C4-2B (cell line): ENCODE measurements at regions not wholly inside any gene's neighbourhood (a gene's known extent, or its start where the extent isn't known, plus 50 kb on each side); places are given as distances from the start of the nearest gene placed in this dataset.

ENCODE experiments used
- ZFX ChIP-seq: fragments of 450-650 bp; IDR thresholded peaks from 2 replicates; pipeline ENCODE4 v1.6.1; 2017
- TF ChIP-seq, protein P1 (sequence below): fragments of 450-650 bp; conservative IDR thresholded peaks from 2 replicates; pipeline ENCODE4 v1.5.1; 2017; ENCODE audit warnings: mild to moderate bottlenecking

DNA sequence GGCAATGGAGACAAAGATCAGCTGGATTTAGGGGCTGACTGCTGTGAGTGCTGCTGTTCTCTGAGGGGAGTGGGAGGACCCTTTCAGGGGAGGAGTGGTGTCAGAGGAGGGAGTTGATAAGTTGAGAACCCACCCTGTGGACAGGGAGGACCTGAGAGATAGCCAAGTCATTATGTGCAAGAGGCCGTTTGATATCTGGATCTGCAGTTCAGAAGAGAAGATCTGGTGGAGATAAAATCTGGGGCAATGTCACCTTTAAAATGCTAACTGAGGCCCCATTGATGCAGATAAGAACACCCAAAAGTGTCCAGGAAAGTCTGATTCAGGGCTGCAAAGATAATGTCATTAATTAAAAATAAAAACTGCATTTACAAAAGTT lies 256.1 kb upstream of the HES1 start:
- TF ChIP-seq, protein P1, sequence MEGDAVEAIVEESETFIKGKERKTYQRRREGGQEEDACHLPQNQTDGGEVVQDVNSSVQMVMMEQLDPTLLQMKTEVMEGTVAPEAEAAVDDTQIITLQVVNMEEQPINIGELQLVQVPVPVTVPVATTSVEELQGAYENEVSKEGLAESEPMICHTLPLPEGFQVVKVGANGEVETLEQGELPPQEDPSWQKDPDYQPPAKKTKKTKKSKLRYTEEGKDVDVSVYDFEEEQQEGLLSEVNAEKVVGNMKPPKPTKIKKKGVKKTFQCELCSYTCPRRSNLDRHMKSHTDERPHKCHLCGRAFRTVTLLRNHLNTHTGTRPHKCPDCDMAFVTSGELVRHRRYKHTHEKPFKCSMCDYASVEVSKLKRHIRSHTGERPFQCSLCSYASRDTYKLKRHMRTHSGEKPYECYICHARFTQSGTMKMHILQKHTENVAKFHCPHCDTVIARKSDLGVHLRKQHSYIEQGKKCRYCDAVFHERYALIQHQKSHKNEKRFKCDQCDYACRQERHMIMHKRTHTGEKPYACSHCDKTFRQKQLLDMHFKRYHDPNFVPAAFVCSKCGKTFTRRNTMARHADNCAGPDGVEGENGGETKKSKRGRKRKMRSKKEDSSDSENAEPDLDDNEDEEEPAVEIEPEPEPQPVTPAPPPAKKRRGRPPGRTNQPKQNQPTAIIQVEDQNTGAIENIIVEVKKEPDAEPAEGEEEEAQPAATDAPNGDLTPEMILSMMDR, result no peak
- TF ChIP-seq ZFX, result no peak
